GM20431 (cell line): ENCODE measurements at regions not wholly inside any gene's neighbourhood (a gene's known extent, or its start where the extent isn't known, plus 50 kb on each side); places are given as distances from the start of the nearest gene placed in this dataset.

ENCODE experiments used
- in situ Hi-C: fragments of 300-500 bp; cut with MseI, MboI; formaldehyde crosslinking; loops from one replicate; pipeline ENCODE4 v1.15.0; 2020; ENCODE audit warnings: low sequenced_read_pairs; ENCODE audit not compliant: unreplicated experiment

- in situ Hi-C loops = no loop called here
These were observed 629.7 kb upstream of the GRAMD2B start for GRCh38 chr5:125793470-125793869.

DNA sequence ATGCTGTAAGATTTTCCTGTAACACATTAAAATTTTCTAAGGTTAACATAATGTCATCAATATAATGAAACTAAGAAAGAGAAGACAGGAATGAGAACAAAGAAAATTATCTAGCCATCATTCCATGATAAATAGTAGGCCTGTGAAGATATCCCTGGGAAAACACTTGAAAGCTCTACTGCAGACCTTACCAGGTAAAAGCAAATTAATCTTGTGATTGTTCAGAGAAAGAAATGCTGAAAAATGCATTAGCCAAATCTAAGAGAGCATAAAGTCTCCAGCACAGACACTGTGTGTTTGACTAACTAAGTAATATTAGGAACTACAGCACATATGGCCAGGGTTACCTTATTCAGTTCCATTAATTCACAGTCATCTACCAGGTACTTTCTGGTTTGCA, 628.3 kb upstream of the GRAMD2B start:
- in situ Hi-C loops = no loop called here

GRCh38 chr5:125798307-125798706, 624.9 kb upstream of the GRAMD2B start:
- in situ Hi-C loops = no loop called here

GRCh38 chr5:125812651-125813050, 610.6 kb upstream of the GRAMD2B start:
- in situ Hi-C loops = no loop called here

DNA sequence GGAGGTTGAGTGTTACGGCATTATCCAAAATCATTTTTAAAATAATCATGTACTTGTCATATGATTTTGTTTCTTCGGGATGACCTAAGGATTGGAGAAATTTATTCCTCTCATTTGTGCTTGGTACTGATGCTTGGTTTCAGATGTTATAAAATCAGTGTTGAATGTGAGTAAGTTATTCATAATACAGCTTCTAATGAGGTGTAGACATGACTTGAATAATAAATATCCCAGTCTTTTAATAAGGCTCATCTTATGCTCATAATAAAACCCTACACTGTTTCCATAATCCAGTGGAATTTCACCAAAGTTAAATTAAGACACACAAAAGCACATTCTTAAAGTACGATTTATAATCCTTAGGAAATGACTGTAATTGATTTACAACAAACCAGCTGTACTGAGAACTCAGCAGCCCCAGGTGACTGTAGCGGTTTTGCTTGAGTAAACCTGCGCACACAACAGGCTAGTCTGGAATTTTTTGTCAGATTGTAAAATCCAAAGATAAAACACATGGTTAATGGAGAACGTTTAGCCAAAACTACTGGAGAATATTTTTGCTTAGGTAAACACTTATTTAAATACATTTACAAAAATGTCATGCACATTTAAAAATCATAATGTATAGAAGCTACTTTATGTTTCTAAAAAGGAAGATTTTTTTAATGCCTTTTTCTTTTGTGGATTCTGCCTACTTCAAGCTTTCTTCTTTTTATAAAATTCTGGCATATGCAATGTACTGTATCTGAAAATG, 609.8 kb upstream of the GRAMD2B start:
- in situ Hi-C loops = no loop called here

GRCh38 chr5:125814119-125814518, 609.1 kb upstream of the GRAMD2B start:
- in situ Hi-C loops = no loop called here

DNA sequence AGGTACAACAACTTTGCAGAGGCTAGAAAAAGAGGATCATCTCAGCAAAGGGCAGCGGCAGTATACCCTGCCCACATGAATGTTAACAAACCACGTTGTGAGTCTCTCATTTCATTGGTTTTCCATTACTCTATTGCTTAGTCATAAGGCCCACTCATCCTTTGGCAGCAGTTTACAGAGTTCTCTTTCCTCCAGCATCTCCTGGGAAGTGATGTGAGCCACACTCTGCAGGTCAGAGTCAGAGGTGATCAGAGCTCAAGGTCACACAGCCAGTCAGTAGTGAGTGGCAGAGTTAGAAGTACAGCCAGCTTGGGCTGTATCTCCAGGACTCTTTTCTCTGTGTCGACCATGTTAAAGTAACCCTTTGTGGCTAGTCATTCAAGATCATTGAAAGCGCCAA, 599.6 kb upstream of the GRAMD2B start:
- in situ Hi-C loops = no loop called here

DNA sequence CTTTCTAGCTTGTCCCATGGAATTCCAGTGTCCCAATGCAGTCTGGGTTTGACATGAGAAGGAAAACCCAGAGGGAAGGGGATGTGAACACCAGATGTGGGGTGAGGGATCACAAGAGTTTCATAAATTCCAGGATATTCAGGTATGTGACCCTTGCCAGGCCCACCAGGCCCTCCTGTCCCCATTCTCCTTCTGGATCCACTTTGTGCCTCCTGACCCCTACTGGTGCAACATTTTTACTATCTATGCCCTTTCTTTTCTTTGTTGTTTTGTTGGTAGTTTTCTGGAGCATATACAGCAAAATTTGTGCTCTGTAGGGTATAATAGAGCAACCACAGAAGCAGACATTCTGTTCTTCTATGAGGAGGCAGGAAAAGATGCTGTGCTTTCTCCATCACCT, 597.0 kb upstream of the GRAMD2B start:
- in situ Hi-C loops = no loop called here

- in situ Hi-C loops = no loop called here
These were observed 593.9 kb upstream of the GRAMD2B start for GRCh38 chr5:125829349-125829748.

- in situ Hi-C loops = no loop called here
These were observed 589.8 kb upstream of the GRAMD2B start for GRCh38 chr5:125833398-125833797.

DNA sequence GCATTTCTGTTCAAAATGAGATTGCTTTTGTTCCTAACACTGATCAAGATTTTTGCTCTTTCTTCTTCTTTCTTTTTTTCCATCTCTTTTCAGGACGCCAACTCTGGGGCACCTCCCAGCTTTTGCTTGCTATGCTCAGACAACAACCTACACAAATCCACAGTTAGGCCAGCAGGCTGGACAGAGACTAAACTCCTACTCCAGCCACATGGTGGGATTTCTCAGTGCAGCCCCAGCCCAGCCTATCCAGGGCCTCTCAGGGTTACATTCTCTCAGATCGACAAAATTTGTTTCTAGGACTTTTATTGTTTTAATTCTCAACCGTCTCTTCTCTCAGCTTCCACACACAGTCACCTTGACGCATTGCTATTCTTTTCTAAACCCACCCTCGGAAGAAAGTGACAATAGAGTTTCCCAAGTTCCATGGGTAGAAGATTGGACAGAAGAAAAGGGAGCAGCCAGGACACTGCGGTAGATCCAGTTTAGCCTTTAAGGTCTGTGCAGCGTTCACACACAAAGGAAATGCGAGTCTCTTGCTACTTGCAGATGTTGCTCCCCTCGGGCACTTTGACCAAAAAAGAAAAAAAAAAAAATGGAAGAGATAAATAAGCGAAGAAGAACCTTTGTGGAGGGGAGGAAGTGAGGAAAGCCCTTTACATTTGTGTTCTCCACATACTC, 588.6 kb upstream of the GRAMD2B start:
- in situ Hi-C loops = no loop called here

- in situ Hi-C loops = no loop called here
These were observed 587.7 kb upstream of the GRAMD2B start for GRCh38 chr5:125835293-125836172.

DNA sequence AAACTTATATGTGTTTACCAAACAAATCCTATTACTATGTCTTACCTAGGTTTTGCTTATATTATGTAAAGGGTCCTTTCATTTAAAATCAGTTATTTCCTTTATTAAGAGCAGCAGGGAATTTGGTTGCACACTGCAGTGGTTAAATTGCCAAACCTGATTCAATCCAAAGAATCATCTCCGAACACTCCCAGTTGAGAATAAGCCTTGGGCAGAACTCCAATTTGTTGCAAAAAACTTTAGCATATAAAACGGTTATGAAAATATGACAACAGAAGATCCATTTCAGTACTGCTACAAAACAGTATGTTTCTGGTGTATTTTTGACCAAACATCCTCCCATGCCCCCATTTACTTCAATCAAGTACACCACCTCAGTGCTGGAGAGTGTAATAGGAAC, 587.0 kb upstream of the GRAMD2B start:
- in situ Hi-C loops = no loop called here

DNA sequence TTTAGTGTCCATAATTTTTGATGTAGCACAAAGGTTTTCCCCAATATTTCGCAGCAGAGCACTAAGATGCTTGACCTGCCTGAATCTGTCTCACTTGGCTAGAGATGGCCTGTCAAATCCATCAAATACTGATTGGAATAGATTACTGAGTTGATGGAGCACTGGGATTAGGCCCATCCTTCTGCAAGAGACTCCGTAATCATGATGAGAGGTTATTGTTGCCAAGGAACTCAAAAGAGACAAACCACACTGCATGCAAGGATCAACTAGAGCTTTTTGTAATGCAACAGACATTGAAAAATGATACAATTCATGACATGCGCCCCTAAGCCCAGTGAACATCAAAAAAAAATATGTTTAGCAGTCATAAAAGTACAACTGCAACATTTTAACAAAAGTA, 585.3 kb upstream of the GRAMD2B start:
- in situ Hi-C loops = no loop called here

DNA sequence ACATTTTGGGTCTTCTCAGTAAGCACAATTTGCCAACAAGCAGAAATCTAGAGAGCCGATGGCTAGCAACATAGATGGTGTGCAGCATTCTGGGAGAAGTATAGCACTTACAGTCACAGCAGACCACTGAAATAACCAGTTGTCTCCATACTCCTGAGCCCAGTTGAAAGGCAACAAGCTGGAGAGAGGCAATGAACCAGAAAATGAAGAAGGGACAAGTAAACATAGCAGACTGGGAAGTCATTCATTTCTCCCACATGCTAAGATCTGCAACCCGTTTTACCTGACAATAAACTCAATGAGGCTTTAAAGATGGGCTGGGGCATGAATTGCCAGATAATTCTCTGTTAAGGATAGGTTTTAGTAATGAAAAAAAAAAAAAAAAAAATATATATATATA, 575.6 kb upstream of the GRAMD2B start:
- in situ Hi-C loops = no loop called here

GRCh38 chr5:125848751-125849150, 574.5 kb upstream of the GRAMD2B start:
- in situ Hi-C loops = no loop called here

- in situ Hi-C loops = no loop called here
These were observed 566.3 kb upstream of the GRAMD2B start for GRCh38 chr5:125856949-125857348.

GRCh38 chr5:125863579-125863978, 559.6 kb upstream of the GRAMD2B start:
- in situ Hi-C loops = no loop called here

- in situ Hi-C loops = no loop called here
These were observed 557.9 kb upstream of the GRAMD2B start for GRCh38 chr5:125865166-125865815.

- in situ Hi-C loops = no loop called here
These were observed 555.2 kb upstream of the GRAMD2B start for GRCh38 chr5:125868036-125868435.
